ENCODE measurements at regions not wholly inside any gene's neighbourhood (a gene's known extent, or its start where the extent isn't known, plus 50 kb on each side); places are given as distances from the start of the nearest gene placed in this dataset.

DNA sequence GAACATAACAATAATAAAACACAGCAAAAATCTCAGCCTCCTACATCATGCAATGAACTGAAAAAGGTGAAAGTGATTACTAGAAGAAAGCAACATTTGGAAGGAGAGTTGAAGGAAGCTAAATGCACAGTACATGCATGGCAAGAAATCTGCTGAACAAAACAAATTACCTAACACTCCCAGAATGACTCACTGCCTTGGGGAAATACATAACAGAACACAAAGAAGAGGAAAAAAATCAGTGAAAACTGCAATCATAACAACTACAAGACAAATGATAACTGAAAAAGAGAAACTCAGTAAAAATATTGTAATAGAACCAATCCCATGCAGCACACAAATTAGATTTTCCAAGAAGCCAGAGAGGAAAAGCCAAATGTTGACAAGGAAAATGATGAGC lies 1513.2 kb downstream of the ARAP2 start:
- DNase-seq: no peak

DNA sequence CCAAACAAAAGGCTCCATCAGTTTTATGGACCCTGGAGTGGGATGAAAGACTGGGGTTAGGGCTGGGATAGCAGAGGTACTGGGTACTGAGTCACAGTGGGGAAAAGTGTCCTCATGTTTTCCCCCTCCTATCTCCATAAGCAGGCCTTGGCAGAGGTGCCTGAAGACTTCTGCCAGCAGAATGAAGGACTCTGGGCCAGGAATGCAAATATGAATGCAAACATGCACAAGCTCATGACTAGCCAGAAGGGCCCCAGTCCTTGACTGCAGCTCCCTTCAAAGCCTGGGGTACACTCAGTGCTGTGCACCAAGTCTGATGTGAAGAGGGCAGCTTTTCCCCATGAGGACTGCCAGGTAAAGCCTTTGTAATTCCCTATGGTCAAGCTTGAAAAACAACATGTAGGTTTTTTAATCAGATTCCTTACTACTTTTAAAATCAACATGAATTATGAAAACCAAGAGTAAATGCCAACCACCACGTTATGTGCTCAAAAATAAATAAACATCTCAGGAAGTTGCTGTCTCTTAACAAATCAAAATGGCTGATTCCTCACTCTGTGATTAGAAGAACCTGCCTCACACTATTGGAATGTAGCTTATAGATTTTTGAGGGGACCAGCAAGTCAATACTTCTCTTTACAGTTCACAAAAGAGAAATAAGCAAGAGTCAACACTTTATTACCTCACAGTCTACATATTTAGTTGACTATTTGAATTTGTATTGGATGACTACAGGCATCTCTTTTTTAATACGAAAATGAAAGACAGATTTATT lies 1512.0 kb downstream of the ARAP2 start:
- DNase-seq: no peak

DNA sequence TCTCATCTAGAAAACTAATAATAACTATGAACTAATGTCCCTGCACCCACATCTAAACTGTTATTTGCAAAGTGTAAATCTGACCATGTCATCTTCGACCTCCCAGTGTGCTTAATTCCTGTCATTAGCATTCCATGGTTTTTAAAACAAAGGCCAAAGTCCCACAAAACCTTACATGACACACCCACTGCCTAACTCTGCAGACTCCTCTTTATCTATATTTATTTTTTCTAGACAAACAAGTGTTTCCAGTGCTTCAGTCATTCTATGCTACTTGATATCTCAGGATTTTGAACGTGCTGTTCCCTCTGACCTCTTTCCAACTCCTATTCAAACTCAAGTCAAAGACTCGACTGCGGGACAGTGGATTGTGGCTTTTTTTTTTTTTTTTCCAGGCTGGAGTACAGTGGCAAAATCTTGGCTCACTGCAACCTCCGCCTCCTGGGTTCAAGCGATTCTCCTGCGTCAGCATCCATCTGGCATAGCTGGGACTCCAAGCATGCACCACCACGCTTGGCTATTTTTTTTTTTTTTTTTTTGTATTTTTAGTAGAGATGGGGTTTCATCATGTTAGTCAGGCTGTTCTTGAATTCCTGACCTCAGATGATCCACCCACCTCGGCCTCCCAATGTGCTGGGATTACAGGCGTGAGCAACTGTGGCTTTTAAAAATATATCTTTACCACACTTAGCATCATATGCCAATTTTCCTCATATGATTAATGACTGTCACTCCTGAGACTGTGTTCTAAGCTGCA lies 1511.0 kb downstream of the ARAP2 start:
- DNase-seq: no peak

DNA sequence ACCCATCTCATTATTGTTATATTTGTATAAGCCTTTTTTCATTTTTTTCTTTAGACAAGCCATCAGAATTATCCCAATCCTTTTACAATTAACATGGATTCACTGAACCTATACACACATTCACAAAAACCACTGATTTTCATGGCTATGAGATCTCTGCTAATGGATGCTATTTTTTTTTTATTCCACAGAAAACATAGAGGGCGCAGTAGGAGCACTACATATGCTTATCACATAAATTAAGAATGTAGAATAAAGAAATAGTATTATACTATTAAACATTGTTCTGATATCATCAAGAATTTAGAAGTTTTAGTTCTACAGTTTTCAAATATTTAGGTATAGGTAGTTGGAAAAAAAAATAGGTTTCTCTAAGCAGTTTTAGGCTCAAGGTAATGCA lies 1477.4 kb downstream of the ARAP2 start:
- DNase-seq: no peak

DNA sequence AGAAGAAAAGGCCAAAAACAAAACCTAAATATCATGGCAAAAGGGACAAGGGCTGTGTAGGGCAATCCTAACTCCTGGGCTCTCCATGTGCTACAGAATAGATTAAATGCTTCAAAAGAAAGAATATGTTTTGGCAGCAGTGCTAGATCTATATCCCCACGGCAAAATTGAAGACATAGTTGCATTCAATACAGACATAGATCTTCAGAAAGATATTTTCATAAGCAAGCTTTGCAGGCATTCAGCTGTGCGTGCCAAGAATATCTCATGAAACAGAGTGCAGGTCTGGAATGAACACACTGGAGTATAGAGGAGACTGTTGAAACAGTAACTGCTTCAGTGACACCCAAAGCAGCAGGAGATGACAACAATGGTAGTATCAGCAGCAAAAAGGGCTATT lies 1476.9 kb downstream of the ARAP2 start:
- DNase-seq: no peak

DNA sequence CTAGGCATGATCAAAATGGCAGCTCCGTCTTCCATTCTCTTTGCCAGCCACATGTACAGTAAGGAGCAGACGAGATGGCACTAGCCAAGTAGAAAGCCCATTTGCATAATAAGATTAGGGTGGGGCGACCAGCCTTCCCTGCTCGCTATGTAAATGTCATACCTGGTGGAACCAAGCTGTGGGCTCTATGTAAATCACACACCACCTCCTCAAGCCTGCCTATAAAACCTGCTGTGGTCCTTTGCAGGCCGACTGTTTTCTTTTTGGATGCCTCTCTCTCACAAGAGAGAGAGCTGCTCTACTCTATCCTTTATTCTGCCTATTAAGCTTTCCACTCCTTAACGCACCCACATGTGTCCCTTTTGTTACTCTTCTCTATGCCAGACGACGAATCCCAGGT lies 1472.7 kb downstream of the ARAP2 start:
- DNase-seq: no peak

DNA sequence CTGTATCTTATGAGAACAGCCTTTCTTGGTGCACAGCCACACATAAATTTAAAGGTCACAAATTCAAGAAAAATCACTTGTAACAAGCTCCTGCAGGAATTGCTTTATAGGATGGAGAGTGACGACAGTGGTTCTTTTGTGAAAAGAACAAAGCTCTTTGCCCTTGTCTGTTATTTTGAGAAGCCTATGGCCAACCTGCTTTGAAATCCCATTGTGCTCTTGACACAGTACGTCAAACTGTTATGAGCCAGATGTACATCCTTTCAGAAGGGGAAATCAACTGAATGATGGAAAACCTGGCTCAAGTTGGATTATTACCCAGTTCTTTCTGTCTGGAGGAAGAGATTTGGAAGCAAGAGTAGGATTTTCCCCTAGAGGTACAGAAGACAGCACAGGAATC lies 1454.2 kb downstream of the ARAP2 start:
- no peak for DNase-seq

- no peak for DNase-seq
Measured at GRCh38 chr4:34791209-34791608, 1453.1 kb downstream of the ARAP2 start.

DNA sequence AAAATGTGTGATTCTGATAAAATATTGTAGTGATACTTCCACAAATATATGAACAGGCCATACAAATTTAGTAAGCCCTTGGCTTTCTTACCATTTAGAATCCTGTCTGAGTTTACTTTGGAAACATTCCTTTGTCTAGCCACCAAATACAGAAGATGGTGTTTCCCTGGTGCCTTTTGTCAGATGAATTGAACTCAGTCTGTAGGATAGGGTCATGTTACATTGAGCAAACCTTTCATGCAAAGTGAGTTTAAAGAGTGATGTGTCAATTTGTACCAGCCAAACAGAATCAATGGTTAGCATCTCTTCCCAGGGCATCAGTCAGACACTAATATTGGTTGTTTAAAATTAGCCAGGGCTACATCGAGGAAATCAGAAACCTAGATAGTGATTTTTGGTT lies 1443.4 kb downstream of the ARAP2 start:
- no peak for DNase-seq

DNA sequence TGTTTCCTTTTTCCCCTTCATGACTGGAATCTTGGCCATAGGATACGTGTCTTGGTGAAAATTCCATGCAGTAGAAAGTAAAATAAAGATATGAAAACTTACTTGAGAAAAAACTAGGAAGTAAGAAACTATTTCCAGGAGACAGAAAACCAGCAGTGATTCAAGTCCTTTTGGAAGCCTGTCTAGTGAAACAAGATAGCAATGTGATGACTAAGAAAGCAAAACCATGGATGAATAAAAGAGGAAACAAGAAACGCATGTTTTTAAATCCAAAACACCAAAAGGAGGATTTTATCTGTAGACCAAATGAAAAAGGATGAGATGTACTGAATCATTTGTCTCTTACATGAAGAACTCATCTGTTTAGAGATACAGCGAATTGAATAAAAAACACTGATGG lies 1430.0 kb downstream of the ARAP2 start:
- no peak for DNase-seq

- no peak for DNase-seq
Measured at GRCh38 chr4:34824515-34824914, 1419.8 kb downstream of the ARAP2 start.

DNA sequence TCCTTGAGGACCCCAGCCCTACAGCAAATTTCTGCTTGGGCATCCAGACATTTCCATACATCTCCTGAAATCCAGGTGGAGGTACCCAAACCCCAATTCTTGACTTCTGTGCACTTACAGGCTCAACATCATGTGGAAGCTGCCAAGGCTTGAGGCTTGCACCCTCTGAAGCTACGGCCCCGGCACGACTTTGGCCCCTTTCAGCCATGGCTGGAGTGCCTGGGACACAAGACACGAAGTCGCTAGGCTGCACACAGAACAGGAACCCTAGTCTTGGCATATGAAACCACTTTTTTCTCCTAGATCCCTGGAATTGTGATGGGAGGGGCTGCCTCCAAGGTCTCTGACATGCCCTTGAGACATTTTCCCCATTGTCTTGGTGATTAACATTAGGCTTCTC lies 1417.7 kb downstream of the ARAP2 start:
- DNase-seq: no peak

DNA sequence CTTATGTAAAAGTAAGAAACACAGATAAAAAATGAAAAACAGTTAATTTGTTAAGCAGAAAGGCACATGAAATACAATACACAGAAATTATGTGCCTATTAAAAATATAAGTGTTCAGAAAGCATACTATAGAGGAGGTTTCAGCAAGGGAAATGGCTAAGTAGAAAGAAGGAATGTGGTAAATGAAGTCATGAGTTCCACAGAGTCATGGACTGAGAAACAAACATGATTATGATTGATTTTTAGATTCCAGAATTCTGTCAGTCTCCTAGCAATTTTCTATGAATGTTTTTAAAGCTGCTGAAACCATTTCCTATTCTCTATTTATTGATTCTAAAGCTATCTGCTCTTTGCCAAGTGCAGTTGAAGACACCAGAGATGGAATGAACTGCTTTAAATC lies 1398.4 kb downstream of the ARAP2 start:
- DNase-seq: no peak

- DNase-seq: no peak
Measured at GRCh38 chr4:34850421-34850820, 1393.9 kb downstream of the ARAP2 start.

- no peak for DNase-seq
Measured at GRCh38 chr4:34850968-34851367, 1393.3 kb downstream of the ARAP2 start.

DNA sequence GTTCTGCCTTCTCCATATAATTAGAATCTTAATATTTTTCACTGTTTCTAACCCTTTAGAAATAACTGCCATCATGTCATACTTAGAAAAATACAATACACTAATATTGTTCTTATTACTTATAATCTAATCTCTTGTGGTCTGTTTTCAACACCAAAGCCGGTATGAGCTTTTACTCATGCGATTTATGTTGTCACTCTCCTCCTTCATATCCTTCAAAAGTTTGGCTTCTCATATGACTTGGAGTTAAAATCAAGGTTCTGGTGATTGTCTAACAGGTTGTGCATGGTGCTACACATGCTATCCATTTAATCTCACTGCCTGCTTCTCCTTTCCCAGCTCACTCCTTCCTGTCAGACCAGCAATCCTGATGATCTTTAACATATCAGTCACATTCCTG lies 1392.9 kb downstream of the ARAP2 start:
- no peak for DNase-seq

DNA sequence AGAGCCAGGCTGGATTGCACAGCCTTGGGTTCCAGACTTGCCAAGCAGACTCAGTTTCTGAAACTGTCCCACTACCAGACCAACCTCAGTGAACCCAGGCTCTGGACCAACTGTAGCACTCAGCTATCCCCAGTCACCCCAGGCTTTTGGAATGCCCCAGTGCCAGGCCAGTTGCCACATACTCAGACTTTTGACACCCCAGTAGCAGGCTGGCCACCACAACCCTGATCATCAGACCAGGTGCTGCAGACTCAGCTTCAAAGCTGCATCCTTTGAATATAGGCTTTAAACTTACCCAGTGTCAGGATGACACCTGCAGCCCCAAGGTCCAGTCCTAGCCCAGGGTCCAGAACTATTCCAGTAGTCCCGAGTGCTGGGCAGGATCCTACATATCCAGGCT lies 1389.9 kb downstream of the ARAP2 start:
- no peak for DNase-seq

GRCh38 chr4:34861666-34862065 lies 1382.6 kb downstream of the ARAP2 start:
- DNase-seq: no peak

DNA sequence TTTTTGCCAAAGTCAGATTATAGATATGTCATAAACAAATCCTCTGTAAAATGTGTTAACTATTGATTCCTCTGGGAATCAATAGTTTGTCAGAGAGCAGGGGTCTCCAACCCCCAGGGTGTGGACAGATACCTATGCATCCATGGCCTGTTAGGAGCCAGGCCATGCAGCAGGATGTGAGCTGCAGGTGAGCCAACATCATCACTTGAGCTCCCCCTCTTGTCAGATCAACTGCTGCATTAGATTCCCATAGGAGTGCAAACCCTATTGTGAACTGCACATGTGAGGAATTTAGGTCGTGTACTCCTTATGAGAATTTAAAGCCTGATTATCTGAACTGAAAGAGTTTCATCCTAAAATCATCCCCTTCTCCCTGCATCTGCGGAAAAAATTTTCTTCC lies 1365.4 kb downstream of the ARAP2 start:
- no peak for DNase-seq

GRCh38 chr4:34880246-34880645 lies 1364.1 kb downstream of the ARAP2 start:
- DNase-seq: no peak

DNA sequence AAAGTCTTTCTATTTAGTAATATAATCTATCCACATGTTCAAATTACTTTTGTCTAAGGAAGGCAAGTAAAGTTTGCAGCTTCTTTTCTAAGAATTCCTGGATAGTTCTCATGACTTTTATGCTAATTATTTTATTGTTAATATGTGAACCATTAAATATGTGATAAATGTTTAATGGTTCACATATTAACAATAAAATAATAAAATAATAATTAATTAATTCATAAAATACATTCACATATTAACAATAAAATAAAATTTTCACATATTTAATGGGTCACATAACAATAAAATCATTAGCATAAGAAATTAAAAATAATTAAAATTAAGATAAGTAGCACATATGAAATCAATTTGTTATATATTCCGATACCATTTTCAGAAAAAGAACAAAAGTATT lies 1352.4 kb downstream of the ARAP2 start:
- DNase-seq: no peak

GRCh38 chr4:34893382-34893781 lies 1350.9 kb downstream of the ARAP2 start:
- DNase-seq: no peak

DNA sequence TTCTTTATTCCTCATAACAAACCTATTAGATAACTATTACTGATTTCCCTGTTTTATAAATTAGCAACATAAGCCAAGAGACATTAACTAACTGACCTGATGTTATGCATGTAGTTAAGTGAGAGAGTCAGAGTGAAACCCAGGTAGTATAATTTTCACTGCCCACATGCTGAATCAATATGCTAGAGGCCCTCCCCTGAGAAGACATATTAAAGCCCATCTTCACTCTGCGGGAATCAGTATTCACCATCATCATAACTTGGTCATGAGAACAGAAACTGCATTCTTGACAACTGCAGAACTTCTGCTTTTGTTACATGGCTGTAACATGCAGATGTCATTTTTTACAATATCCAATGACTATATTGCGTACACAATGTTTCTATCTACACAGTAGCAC lies 1324.3 kb downstream of the ARAP2 start:
- no peak for DNase-seq

GRCh38 chr4:34921391-34921790 lies 1322.9 kb downstream of the ARAP2 start:
- DNase-seq: no peak

- DNase-seq: no peak
Measured at GRCh38 chr4:34922325-34922724, 1322.0 kb downstream of the ARAP2 start.
